ENCODE measurements at regions not wholly inside any gene's neighbourhood (a gene's known extent, or its start where the extent isn't known, plus 50 kb on each side); places are given as distances from the start of the nearest gene placed in this dataset.

GRCh38 chr5:61919920-61920319 lies 386.1 kb upstream of the KIF2A start:
- Histone ChIP-seq H3K4me3 (replicated peaks in 1 of 3; ENCODE audit: insufficient read depth in 1 of 3, low read depth in 1 of 3, low read length in 3 of 3) (no peak overlapping the region), H3K79me2 (ENCODE audit: control insufficient read depth, insufficient read depth, low read length) (no peaks in the 10 kb centered on the region), H3K9ac (replicated peaks; ENCODE audit: extremely low read depth, insufficient read depth, low read length) (no peak overlapping the region), H4K20me1 (replicated peaks; ENCODE audit: control insufficient read depth, extremely low read depth, insufficient read depth, low read length) (no peaks in the 10 kb centered on the region), H3K9me3 (replicated peaks; ENCODE audit: control insufficient read depth, insufficient read depth, low read length) (no peaks in the 10 kb centered on the region), H3K4me2 (ENCODE audit: insufficient read depth, low read length) (no peak overlapping the region), H3K4me1 (ENCODE audit: control insufficient read depth, extremely low read depth, insufficient read depth, low read length) (no peaks in the 10 kb centered on the region), H3K27ac (ENCODE audit: insufficient read depth, low read depth, low read length) (no peak overlapping the region), H3K9me1 (replicated peaks; ENCODE audit: control insufficient read depth, extremely low read depth, insufficient read depth, low read length) (no peaks in the 10 kb centered on the region), H2AFZ (ENCODE audit: low read depth, low read length) (no peak overlapping the region), H3K36me3 (ENCODE audit: control insufficient read depth in 2 of 2, extremely low read depth in 1 of 2, insufficient read depth in 2 of 2, low read length in 2 of 2) (no peaks in the 10 kb centered on the region), H3K27me3 (ENCODE audit: control insufficient read depth in 2 of 2, insufficient read depth in 2 of 2, low read length in 2 of 2) (peaks cover 0 to 3% of the 10 kb centered on the region in 2 experiments)
- no peak for TF ChIP-seq POLR2AphosphoS5 (IDR thresholded peaks at IDR 0.05; ENCODE audit: insufficient read depth, low read depth, low read length)
- TF ChIP-seq MAX (IDR thresholded peaks at IDR 0.05; ENCODE audit: insufficient read depth, insufficient read length): no peak
- TF ChIP-seq POLR2A (IDR thresholded peaks at IDR 0.05; ENCODE audit: low read depth, low read length): no peak
- TF ChIP-seq GATA2 (IDR thresholded peaks at IDR 0.05; ENCODE audit: insufficient read depth, insufficient read length, low read depth, low read length): no peak
- TF ChIP-seq FOS (IDR thresholded peaks at IDR 0.05; ENCODE audit: borderline replicate concordance, insufficient read depth, low read length): no peak
- no peak for TF ChIP-seq EZH2 (IDR thresholded peaks at IDR 0.05; ENCODE audit: borderline replicate concordance, low read depth, low read length, severe bottlenecking)
- no TSS peak for BruUV-seq (replicated peaks)
- DNase-seq (ENCODE audit: low read depth, low spot score): no peak
- POLR2A ChIA-PET: no interaction called here
- CTCF ChIA-PET: no interaction called here
- FAIRE-seq: no peak
- dilution Hi-C loops (cut with MboI; ENCODE audit: extremely low pct_ligation_motif_present, low sequenced_read_pairs) (no loop called here), intact Hi-C loops (cut with micrococcal nuclease) (no loop called here)

GRCh38 chr5:61924251-61924650 lies 381.8 kb upstream of the KIF2A start:
- no peak for TF ChIP-seq MAX (IDR thresholded peaks at IDR 0.05; ENCODE audit: insufficient read depth, insufficient read length)
- no peaks in the 10 kb centered on the region for H3K9me3 ChIP-seq (replicated peaks; ENCODE audit: control insufficient read depth, insufficient read depth, low read length)
- CTCF ChIA-PET: no interaction called here
- no peaks in the 10 kb centered on the region for H3K9me1 ChIP-seq (replicated peaks; ENCODE audit: control insufficient read depth, extremely low read depth, insufficient read depth, low read length)
- H3K27me3 ChIP-seq (ENCODE audit: control insufficient read depth in 2 of 2, insufficient read depth in 2 of 2, low read length in 2 of 2): peaks cover 0 to 3% of the 10 kb centered on the region in 2 experiments
- no peak overlapping the region for H3K4me3 ChIP-seq (replicated peaks in 1 of 3; ENCODE audit: insufficient read depth in 1 of 3, low read depth in 1 of 3, low read length in 3 of 3)
- H2AFZ ChIP-seq (ENCODE audit: low read depth, low read length): no peak overlapping the region
- dilution Hi-C loops (cut with MboI; ENCODE audit: extremely low pct_ligation_motif_present, low sequenced_read_pairs): no loop called here
- POLR2A ChIA-PET: no interaction called here
- BruUV-seq (replicated peaks): no TSS peak
- H3K36me3 ChIP-seq (ENCODE audit: control insufficient read depth in 2 of 2, extremely low read depth in 1 of 2, insufficient read depth in 2 of 2, low read length in 2 of 2): no peaks in the 10 kb centered on the region
- H3K27ac ChIP-seq (ENCODE audit: insufficient read depth, low read depth, low read length): no peak overlapping the region
- no peak overlapping the region for H3K4me2 ChIP-seq (ENCODE audit: insufficient read depth, low read length)
- FAIRE-seq: no peak
- H4K20me1 ChIP-seq (replicated peaks; ENCODE audit: control insufficient read depth, extremely low read depth, insufficient read depth, low read length): no peaks in the 10 kb centered on the region
- H3K79me2 ChIP-seq (ENCODE audit: control insufficient read depth, insufficient read depth, low read length): no peaks in the 10 kb centered on the region
- H3K4me1 ChIP-seq (ENCODE audit: control insufficient read depth, extremely low read depth, insufficient read depth, low read length): no peaks in the 10 kb centered on the region
- intact Hi-C loops (cut with micrococcal nuclease): no loop called here
- DNase-seq (ENCODE audit: low read depth, low spot score): no peak
- H3K9ac ChIP-seq (replicated peaks; ENCODE audit: extremely low read depth, insufficient read depth, low read length): no peak overlapping the region
